ENCODE measurements at regions not wholly inside any gene's neighbourhood (a gene's known extent, or its start where the extent isn't known, plus 50 kb on each side); places are given as distances from the start of the nearest gene placed in this dataset.

- no peak for DNase-seq
Observed at GRCh38 chr20:24873025-24873620, 75.9 kb upstream of the CST7 start.

- DNase-seq: no peak
Observed at GRCh38 chr20:24875078-24875477, 74.0 kb upstream of the CST7 start.

- no peak for DNase-seq
Observed at GRCh38 chr20:24877652-24878051, 71.4 kb upstream of the CST7 start.

GRCh38 chr20:24878657-24879056 lies 70.4 kb upstream of the CST7 start:
- DNase-seq: no peak

- DNase-seq: no peak
Observed at GRCh38 chr20:24879875-24880274, 69.2 kb upstream of the CST7 start.

- DNase-seq: no peak
Observed at GRCh38 chr20:24880356-24880755, 68.7 kb upstream of the CST7 start.

- no peak for DNase-seq
Observed at GRCh38 chr20:24890286-24890685, 58.8 kb upstream of the CST7 start.

- DNase-seq: no peak
Observed at GRCh38 chr20:24891546-24892393, 57.3 kb upstream of the CST7 start.

- no peak for DNase-seq
Observed at GRCh38 chr20:24892522-24892921, 56.5 kb upstream of the CST7 start.

GRCh38 chr20:24892931-24893330 lies 56.1 kb upstream of the CST7 start:
- DNase-seq: no peak

GRCh38 chr20:24894488-24894887 lies 54.6 kb upstream of the CST7 start:
- DNase-seq: no peak

- DNase-seq: no peak
Observed at GRCh38 chr20:24894967-24895366, 54.1 kb upstream of the CST7 start.

- no peak for DNase-seq
Observed at GRCh38 chr20:24895431-24895830, 53.6 kb upstream of the CST7 start.

- no peak for DNase-seq
Observed at GRCh38 chr20:24895898-24896658, 53.0 kb upstream of the CST7 start.

GRCh38 chr20:24896984-24897383 lies 52.1 kb upstream of the CST7 start:
- no peak for DNase-seq

GRCh38 chr20:24897974-24898373 lies 51.1 kb upstream of the CST7 start:
- DNase-seq: no peak

GRCh38 chr20:24899153-24899552 lies 49.9 kb upstream of the CST7 start:
- DNase-seq: no peak

Data from NCI-H748 treated with DMSO at 0.1 percent for 48 hours (cell line).